ENCODE measurements at regions not wholly inside any gene's neighbourhood (a gene's known extent, or its start where the extent isn't known, plus 50 kb on each side); places are given as distances from the start of the nearest gene placed in this dataset.

GRCh38 chr11:122319085-122319484 is 203.1 kb upstream of the BLID start:
- TF ChIP-seq CTCF (IDR thresholded peaks at IDR 0.05) = no peak
- no peak for TF ChIP-seq POLR2A (IDR thresholded peaks at IDR 0.05)

Measured in adrenal gland (tissue), 5 donors.